CD4-positive, alpha-beta T cell treated with Interleukin-17A for 4 hours (primary cell): ENCODE measurements at regions not wholly inside any gene's neighbourhood (a gene's known extent, or its start where the extent isn't known, plus 50 kb on each side); places are given as distances from the start of the nearest gene placed in this dataset.

ENCODE experiments used
- DNase-seq: peaks from one replicate; pipeline ENCODE4 v3.0.0-alpha.2; 2020; ENCODE audit warnings: mixed read lengths

DNA sequence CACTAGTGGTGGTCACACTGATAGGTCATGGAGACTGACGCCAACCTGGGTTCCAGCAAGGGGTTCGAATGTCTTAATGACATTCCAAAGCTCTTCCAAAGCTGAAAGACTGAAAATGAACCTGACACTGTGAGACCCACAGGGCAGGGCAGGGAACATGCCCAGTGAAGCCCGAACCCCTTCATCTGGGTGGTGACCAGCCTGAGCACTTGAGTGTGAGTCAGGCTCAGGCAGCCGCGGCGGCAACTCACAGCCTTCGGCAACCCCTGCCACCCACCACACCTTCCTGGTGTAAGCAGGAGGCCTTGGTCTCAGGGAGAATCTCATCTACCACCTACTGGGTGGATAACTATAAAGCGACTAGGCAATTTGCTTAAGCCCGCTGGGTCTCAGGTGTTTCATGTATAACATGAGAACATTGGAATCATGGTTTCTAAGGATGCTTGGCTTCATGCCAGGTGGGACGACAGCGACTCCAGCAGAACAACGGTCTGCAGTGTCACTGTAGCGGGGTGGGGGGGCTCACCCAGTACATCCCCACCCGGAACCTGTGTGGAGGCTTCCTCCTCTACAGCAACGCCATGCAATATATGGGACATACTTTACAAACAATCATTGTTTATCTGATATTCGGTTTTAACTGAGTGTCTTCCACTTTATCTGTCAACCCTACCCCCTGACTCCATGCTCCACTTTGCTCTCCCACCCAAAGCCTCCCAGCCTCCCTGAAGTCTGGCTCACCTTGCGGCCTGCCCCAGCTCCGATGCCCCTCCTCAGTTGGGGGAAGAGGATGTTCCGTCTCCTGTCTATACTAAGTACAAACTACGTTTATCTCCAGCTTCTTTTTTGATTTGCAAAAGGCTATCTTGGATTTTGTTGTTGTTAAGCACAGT, 125.0 kb upstream of the MEF2A start:
- no peak for DNase-seq

DNA sequence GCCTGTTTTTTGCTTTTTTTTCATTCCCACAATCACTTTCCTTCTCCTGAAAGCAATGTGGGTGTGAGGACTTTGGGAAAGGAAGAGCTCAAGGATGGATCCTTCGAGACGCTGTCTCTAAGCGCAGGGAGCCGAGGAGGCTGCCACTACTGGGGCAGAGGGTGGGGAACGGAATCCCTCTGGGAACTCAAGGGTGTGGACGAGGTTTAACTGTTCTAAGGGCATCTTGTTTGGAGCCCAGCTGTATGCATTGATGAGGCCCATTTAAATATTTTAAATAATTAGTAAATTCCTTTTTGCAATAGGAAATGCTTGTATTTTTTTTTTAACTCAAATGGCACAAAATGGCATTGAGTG, 124.4 kb upstream of the MEF2A start:
- DNase-seq = no peak

DNA sequence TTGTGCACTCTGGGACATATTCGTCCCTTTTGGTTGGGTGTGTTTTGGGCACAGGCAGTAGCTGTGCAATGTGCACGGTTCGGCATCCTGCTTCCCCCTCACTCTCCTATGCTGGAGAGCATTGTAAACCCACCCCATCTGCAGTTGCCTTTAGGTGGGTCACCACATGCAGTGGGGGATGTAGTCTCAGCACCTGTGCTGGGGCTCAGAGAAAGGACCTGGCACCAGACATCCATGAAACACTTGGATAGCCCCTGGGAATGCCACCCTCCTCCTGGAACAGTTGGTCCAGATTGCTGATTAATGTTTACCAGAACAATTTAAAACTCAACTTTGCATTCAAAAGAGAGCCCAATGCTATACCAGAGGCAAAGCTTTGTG, 123.9 kb upstream of the MEF2A start:
- no peak for DNase-seq

DNA sequence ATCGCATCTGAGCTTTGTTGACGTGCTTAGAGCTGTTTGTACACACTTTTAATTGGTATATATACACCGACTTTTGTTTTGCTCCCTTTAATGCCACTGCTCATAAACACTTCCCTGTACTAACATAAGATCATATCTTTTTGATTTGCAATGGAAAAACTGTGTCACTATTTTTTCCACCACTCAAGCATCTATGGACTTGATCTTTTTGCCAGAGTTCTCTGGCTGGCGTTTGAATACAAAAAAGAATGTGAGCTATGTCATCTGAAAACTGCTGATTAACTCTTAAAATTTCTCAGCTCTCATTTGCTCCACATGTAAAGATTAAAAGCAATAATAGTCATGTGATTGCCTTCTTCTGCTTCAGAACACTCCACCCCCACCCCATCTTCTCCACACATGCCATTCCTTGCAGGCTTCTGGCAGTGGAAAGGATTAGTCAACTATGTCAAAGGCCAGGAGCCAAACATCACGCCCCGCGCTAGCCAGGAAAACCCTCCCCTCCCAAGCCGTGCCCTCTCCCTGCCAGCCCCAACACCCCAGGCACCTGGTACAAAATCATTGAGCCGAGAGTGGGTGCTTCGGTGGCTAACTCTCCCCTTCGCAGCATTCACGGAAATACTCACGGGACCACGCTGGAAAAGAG, 123.4 kb upstream of the MEF2A start:
- no peak for DNase-seq

DNA sequence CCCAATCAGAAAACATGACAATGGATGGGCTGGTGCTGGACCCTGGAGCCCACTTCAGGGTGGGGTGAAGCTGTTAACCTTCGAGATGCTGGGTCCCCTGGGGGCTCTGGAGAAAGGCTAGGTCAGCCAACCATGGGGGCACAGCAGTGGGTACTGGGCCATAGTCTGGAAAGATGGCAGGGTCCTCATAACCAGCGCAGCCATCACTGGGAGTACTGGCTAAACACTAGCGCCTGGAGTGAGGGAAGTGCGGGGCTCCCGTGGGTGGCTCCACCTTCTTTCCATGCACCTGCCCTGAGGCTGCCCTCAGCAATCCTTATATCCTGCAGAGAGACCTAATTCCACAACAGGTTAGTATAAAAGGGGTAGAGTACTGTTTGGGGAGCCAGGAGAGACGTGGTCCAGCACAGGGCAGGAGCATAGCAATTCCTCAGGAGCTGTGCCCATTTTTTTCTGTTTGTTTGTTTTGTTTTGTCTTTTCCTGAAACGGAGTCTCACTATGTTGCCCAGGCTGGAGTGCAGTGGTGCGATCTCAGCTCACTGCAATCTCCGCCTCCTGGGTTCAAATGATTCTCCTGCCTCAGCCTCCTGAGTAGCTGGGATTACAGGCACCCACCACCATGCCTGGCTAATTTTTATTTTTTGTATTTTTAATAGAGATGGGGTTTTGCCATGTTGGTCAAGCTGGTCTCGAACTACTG, 122.6 kb upstream of the MEF2A start:
- no peak for DNase-seq

DNA sequence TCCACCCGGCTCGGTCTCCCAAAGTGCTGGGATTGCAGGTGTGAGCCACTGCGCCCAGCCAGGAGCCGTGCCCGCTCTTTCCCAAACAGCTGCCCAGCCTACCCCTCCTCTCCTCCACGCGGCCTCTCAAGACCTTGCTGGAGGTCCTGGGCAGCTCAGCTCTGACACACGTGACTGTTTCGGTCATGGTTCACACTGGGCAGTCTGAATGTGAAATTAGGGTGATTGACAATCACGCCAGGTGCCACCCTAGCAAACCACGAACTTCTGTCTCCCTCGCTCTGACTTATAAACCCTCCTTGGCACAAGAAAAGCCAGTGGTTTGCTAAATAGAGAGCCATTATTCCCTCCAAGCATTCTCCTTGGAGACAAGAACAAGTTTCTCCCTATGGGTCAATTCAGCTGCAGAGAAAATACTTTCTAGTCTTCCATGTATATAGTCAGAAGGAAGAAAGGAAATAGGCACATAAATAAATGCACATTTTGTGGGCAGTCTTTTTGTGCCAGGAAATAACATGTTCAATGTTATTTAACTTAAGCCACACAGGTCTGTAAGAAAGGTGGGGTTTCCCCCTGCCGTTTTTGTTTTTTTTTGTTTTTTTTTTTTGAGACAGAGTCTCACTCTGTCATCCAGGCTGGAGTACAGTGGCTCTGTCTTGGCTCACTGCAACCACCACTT, 121.9 kb upstream of the MEF2A start:
- no peak for DNase-seq

DNA sequence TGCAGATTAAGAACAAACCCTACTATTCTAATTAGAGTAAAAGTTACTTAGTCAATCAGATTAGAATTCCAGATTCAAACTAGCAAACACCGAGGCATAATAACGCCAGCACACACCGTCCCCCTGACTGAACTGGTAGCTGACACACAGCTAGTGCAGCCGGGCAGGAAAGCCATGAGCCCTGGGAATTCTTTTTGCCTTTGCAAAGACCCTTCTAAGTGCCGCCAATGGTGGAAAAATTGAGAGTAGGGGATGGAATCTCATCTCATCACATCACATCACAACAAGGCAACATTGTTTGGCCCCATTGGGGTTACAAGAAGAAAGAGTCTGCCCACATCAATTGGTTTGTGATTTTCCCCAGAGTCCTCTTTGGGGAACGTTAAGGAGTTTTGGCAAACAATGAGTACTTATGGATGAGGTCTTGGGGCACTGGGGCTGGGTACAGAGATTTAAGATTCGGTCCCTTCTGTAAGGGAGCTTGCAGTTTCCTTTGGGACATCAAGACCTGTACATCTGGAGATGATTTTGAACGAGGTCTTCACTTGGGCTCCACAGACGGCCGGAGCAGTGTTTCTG, 120.4 kb upstream of the MEF2A start:
- no peak for DNase-seq

DNA sequence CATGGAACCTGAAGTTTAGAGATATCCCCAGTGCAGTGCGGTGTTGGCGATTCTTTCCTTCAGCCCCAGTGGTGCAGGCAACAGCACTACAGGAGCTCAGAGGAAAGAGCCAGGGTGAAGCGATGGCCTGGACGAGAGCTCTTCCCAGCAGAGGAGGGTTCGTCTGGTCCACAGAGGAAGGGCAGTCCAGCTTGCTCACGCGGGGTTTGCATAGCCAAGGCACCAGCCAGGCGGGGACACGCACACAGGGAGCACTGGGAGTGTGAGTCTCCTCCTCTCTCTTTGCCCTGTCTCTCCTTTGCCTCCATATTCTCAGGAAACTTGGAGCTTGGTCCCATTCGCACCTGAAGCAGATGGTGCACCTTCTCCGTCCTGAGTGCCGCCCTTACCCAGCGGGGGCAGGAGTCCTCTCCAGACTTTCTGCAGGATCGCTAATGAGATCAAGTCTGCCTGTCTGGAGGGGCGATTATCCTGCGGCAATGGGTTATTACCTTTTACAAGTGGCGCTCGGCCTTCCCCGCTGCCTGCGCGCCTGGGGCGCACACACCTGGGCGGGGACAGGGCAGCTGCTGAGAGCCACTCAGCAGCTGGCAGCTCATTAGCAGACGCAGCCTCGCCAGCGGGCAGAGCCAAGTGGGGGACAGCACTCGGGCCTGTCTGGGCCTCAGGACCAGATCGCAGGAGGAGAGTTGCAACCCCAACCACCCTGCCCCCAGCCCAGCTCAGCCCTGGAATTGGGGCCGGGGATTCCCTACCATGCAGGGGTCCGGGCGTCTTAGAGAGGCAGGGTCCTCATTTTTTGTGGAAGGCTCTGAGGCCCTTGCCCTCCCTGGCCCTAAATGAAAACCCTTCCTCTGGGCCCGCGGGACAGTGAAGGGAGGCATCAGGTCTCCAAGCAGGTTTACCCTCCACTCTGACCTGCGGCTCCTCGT, 119.0 kb upstream of the MEF2A start:
- no peak for DNase-seq

DNA sequence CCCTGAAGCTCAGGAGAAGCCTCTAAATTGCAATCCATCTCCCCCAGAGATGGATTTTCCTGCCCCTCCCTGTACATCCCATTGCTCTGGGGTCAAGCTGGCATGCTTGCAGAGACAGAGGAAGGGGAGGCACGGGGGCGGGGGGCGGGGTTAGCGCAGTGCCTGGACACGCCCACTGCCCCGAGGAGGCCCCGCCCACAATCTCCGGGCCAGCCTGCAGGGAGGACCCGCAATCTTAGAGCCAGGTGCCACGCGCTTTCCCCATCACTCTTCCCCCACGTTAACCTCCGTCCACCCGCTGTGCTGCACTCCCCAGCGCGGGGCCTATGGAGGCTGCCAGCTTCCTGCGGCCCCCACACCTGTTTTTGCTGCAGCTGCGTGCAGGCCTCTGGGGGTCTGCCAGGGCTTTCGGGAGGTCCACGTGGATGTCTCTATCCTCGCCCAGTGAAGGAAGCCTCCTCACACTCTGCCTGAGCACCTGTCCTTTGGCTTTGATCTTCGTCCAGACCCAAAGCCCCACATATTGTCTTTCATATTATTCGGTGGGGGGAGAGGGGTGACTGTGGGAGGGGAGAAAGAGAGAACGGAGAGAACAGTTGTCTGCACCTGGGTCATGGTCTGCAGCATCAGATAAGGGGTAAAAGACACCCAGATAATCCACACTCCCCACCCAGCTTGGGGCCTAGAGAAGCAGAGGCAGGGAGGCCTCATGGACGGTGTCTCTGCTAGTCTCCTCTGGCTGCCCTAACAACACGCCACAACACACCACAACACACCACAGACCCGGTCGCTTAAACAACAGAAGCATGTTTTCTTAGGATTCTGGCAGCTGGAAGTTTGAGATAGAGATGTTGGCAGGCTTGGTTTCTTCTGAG, 118.0 kb upstream of the MEF2A start:
- DNase-seq = peak; percentile 32

DNA sequence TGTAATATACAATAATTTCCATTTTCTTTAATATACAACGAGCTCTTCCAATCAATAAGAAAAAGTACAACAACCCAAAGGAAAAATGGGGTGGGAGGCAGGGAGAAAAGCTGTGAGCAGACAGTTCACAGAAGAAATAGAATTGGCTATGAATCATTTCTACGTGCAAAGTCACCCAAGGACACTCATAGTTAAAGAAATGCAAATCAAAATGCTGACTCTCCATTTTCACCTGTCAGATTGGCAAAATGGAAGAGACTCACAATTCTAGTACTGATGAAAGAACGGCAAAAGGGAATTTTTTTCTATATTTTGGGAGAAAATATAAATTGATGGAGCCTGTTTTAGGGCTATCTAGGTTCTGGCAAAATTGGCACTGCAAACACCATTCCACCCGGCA, 116.3 kb upstream of the MEF2A start:
- DNase-seq = no peak

DNA sequence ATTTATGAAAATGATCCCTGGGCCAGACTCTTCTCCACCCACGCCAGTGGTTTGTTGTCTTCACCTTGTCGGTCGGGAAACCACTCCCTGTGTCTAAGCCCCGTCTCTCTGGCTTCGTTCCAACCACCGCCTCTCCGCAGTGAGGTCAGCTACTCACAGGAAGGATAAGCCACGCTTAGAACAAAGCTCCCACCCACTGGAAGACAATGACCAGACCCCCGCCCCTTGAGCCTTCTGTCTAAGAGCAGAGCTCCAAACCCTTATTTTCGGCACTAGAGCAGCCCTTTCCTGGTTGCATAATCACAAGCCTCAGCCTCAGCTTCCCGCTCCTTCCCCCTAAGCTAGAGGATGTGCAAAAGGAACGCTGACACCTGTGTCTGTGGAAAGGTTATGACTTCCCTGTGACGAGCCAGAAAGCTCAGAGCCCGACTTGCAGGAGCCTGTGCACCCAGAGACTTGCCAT, 114.9 kb upstream of the MEF2A start:
- peak; percentile 81 for DNase-seq

DNA sequence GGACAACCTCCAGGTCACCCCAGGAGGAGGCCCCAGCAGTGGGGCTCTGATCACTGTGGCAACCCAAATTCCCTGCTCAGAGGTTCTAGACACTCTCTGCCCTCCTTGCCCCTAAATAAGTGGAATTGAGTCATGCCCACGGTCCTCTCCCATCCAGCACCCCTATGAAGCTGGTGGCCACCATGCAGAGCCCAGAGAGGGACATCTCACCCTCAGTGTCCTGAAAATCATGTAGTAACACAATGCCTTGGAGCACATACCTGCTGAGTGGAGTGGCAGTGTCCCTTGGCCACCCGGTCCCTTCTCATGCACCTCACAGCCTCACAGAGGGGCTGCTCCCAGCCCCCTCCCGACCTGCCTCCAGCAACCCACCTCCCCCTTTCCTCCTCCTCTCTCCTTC, 114.3 kb upstream of the MEF2A start:
- no peak for DNase-seq

DNA sequence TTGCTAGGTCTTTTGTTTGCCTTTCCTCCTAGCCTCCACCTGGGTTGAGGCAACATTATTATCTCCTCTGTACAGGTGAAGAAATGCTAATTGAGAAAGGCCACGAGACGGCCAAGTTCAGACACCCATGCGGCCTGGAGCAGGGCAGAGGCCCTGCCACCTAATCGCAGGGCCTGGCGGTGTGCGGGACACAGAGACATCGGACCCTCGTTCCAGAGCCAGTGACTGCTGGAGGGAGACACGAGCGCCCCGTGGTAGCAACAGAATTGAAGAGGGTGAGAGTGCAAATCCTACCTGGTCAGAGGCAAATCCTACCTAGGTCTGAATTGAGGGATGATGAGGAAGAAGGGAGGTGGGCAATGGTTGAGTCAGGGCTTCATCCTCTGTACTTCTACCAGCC, 113.8 kb upstream of the MEF2A start:
- DNase-seq = no peak

DNA sequence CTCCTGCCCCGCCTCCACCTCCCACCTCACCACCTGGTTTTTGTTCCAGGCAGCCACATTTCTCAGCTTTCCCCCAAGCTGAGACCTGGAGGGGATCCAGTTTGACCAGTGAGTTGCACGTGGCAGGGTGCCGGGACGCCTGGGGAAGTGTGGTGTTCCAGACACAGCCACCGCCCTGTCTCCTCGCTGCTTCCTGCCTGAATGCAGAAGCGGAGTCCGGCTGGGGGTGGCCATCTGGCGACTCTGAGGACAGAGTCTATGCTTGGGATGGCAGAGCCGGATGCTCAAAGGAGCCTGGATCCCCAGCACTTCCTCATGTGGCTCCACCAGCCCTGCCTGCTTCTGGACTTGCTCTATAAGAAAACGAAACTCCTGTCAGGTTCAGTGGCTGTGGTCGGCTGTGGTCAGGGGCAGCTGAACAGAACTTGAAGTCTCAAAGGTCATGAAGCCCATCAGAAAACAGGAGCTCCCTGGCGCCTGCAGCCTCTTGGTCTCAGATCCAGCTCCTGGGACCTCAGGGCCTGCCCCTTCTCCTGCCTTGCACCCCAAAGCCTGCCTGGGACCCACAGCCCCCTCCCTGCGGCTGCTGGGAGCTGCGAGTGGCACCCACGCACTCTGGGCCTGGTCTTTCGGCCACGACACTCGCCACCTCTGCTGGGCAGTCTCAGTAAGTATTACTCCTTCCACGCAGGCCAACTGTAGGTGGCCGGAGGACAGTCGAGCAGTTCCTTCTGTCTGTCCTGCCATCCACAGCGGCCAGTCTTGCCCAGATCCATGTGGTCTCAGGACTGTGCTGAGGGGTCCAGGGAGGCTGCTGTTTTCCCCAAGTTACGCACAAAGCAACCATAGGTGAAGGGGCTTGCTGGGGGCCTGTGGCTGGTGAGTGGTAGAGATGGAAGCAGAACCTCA, 112.8 kb upstream of the MEF2A start:
- DNase-seq = no peak

DNA sequence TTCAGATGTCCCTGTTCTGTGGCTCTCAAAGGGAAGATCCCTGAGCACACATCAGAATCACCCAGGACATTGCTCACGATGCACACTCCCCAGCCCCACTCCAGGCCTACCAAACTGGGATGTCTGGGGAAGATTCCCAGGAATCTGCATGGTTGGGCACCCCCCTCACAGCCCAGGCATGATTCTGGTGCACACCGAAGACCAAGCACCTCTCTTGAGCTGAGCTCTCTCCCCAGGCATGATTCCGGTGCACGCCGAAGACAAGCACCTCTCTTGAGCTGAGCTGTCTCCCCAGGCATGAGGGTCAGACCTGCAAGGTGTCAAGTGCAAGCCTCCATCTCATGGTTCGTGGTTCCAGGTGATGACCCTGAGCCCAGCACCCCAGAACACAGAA, 112.2 kb upstream of the MEF2A start:
- DNase-seq = no peak

DNA sequence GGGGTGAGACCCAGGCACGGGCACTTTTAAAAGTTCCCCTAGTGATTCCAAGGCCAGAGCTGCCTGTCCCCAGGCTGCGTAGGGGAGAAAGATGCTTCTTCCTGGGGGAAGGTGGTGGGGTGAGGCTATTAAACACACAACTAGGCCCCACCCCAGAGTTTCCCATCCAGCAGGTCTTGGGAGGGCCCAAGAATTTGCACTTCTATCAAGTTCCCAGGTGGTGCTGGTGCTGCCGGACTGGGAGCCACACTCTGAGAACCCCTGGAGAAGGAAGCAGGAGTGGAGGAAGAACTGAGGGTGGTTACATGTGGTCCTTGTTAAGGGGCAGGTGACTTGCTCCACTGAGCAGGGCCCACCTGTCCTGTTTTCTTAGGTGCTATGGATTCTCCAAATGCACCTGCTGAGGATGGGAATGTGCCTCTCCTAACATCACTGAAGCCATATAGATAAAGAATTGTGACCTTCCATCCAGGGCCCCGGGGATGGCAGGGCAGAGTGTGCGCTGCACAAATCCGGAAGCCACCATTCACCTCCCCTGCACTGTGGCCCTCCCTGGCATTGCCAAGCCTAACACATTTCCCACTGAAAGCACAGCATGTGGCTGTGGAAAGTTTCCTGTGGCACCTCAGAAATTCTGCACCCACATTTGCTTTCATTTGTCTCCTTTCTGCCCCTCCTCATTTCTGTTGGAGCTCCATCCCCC, 111.5 kb upstream of the MEF2A start:
- no peak for DNase-seq

DNA sequence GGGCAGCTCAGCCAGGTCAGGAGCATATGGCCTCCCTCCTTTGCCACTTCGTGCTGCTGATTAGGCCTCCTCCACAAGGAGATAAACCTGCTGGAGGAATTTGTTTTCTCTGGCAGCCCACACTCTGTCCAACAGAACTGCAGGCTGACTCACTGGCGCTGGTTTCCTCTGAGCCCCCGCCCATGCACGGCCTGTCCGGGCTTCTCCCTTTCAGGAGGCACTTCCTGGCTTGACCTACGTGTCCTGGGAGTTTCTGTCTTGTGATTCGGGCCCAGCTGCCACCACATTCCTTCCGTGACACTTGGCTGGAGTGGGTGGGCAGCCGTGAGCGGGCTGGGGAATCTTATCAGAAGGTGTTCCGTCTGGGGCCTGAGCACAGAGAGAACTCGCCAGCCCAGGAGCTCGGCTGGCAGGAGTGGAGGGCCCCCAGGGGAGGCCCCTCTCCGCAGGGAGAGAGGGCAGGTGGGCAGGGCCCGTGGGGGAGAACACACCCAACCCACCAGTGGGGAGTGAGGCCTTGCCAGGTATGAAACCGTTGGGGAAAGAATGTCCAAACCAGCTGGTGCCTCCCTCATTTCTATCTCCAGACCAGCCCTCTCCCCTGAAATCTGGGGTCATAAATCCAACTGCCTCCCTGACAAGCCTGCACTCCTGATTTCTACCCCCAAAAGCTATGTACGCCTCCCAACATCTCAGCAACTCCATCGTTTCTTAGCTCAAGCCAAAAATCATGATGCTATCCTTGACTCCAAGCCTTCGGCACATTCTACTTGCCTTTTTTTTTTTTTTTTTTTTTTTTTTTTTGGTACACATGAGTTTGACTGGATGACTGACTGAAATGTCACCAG, 110.6 kb upstream of the MEF2A start:
- DNase-seq = no peak

DNA sequence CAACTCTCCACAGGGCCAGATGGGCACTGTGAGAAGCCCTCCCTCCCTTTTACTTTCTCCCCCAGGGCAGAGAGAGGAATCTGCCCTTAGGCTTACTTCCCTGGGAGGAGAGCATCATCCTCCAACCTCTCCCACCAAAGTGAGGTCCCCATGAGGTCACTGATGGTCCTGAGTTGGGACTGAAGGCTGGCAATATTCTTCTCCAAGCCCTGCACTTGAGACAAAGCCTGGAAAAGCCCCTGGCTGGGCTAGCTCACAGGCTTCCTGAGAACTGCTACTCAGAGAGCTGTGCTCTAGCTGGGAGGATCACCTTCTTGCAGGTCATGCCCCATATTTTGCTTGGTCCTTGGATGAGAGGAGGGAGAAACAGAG, 110.0 kb upstream of the MEF2A start:
- no peak for DNase-seq
